ENCODE measurements at regions not wholly inside any gene's neighbourhood (a gene's known extent, or its start where the extent isn't known, plus 50 kb on each side); places are given as distances from the start of the nearest gene placed in this dataset.

- Histone ChIP-seq H3K27me3 (no peaks in the 10 kb centered on the region), H3K4me1 (no peaks in the 10 kb centered on the region), H3K4me3 (no peak overlapping the region), H3K36me3 (no peaks in the 10 kb centered on the region), H3K27ac (no peak overlapping the region), H3K9me3 (no peaks in the 10 kb centered on the region)
- intact Hi-C loops (cut with DNase I): loop anchor here in 1 of 10 donors (10.0 kb wide), 1 partner anchor 441 kb away; no protein-coding TSS in a partner anchor
- DNase-seq: no peak
- 70 to 86% (median 84%) methylated on average over 4 of the region's 4 CpGs for WGBS, 4 donors
- TF ChIP-seq CTCF (IDR thresholded peaks at IDR 0.05) (no peak), POLR2A (IDR thresholded peaks at IDR 0.05) (no peak)
- ATAC-seq: no peak
These were observed 348.0 kb upstream of the MEX3C start for GRCh38 chr18:51545446-51545845.

- H3K27ac ChIP-seq: no peak overlapping the region
- H3K9me3 ChIP-seq: peaks cover 0 to 5% (median 0%) of the 10 kb centered on the region in 12 donors
- intact Hi-C loops (cut with DNase I): no loop called here
- H3K4me3 ChIP-seq: no peak overlapping the region
- H3K27me3 ChIP-seq: no peaks in the 10 kb centered on the region
- peaks cover 0 to 9% (median 0%) of the 10 kb centered on the region in 12 donors for H3K4me1 ChIP-seq
- WGBS, 4 donors: 67 to 94% (median 86%) methylated on average over 2 of the region's 2 CpGs
- ATAC-seq: no peak
- no peak for DNase-seq
- no peaks in the 10 kb centered on the region for H3K36me3 ChIP-seq
- TF ChIP-seq CTCF (IDR thresholded peaks at IDR 0.05) (no peak), POLR2A (IDR thresholded peaks at IDR 0.05) (no peak)
These were observed 361.9 kb upstream of the MEX3C start for GRCh38 chr18:51559198-51559901.

- intact Hi-C loops (cut with DNase I): no loop called here
- DNase-seq: no peak
- WGBS, 4 donors: 69 to 88% (median 83%) methylated on average over 1 of the region's 1 CpG
These were observed 362.4 kb upstream of the MEX3C start for GRCh38 chr18:51559902-51560287.

GRCh38 chr18:51561821-51562220 lies 364.3 kb upstream of the MEX3C start:
- WGBS, 4 donors: 33 to 55% (median 44%) methylated on average over 4 of the region's 4 CpGs
- Histone ChIP-seq H3K4me1 (peaks cover 0 to 9% (median 0%) of the 10 kb centered on the region in 12 donors), H3K27ac (no peak overlapping the region), H3K36me3 (no peaks in the 10 kb centered on the region), H3K4me3 (no peak overlapping the region), H3K9me3 (no peaks in the 10 kb centered on the region), H3K27me3 (no peaks in the 10 kb centered on the region)
- TF ChIP-seq CTCF (IDR thresholded peaks at IDR 0.05) (no peak), POLR2A (IDR thresholded peaks at IDR 0.05) (no peak)
- DNase-seq: peak in 4 of 5 donors; percentile 36 to 60 (median 48)
- intact Hi-C loops (cut with DNase I): no loop called here
- ATAC-seq: peak; percentile 89 to 93 (median 92)

More at GRCh38 chr18:51559902-51560287, 362.4 kb upstream of the MEX3C start:
- Histone ChIP-seq H3K27me3 (no peaks in the 10 kb centered on the region), H3K4me3 (no peak overlapping the region), H3K36me3 (no peaks in the 10 kb centered on the region), H3K4me1 (peaks cover 0 to 9% (median 0%) of the 10 kb centered on the region in 12 donors), H3K27ac (no peak overlapping the region), H3K9me3 (no peaks in the 10 kb centered on the region)
- TF ChIP-seq POLR2A (IDR thresholded peaks at IDR 0.05) (no peak), CTCF (IDR thresholded peaks at IDR 0.05) (peak in 1 of 12 donors; percentile 11)
- ATAC-seq: no peak

All from heart left ventricle (tissue), 16 donors.